ENCODE measurements at regions not wholly inside any gene's neighbourhood (a gene's known extent, or its start where the extent isn't known, plus 50 kb on each side); places are given as distances from the start of the nearest gene placed in this dataset.

GRCh38 chr10:90174531-90174930 is 473.1 kb downstream of the KIF20B start:
- Histone ChIP-seq H3K27me3 (ENCODE audit: control insufficient read depth in 3 of 3, insufficient read depth in 3 of 3, low read length in 2 of 3) (no peaks in the 10 kb centered on the region), H3K4me1 (ENCODE audit: control insufficient read depth in 5 of 5, insufficient read depth in 5 of 5, low read length in 5 of 5) (peaks cover 0 to 18% (median 0%) of the 10 kb centered on the region in 5 donors), H3K9ac (ENCODE audit: insufficient read depth in 1 of 2, low read length in 2 of 2) (no peak overlapping the region), H3K27ac (ENCODE audit: low read depth in 1 of 2, low read length in 1 of 2) (no peak overlapping the region), H3K36me3 (ENCODE audit: control insufficient read depth in 4 of 4, insufficient read depth in 4 of 4, low read length in 4 of 4) (no peaks in the 10 kb centered on the region), H3K9me3 (ENCODE audit: control insufficient read depth in 4 of 4, insufficient read depth in 3 of 4, low read length in 3 of 4) (peaks cover 0 to 2% (median under 1%) of the 10 kb centered on the region in 4 donors), H3K4me3 (no peak overlapping the region)
- ATAC-seq (ENCODE audit: insufficient read depth, low FRiP score) (no peak), DNase-seq (peak in 1 of 3 donors; percentile 44)
- 78 to 86% methylated on average over 3 of the region's 3 CpGs for WGBS, 2 donors
- no peak for TF ChIP-seq CTCF (IDR thresholded peaks at IDR 0.05; ENCODE audit: control extremely low read depth, extremely low read depth)

- Histone ChIP-seq H3K36me3 (ENCODE audit: control insufficient read depth in 4 of 4, insufficient read depth in 4 of 4, low read length in 4 of 4) (no peaks in the 10 kb centered on the region), H3K9ac (ENCODE audit: insufficient read depth in 1 of 2, low read length in 2 of 2) (no peak overlapping the region), H3K4me1 (ENCODE audit: control insufficient read depth in 5 of 5, insufficient read depth in 5 of 5, low read length in 5 of 5) (peaks cover 0 to 18% (median 0%) of the 10 kb centered on the region in 5 donors), H3K27me3 (ENCODE audit: control insufficient read depth in 3 of 3, insufficient read depth in 3 of 3, low read length in 2 of 3) (no peaks in the 10 kb centered on the region), H3K9me3 (ENCODE audit: control insufficient read depth in 4 of 4, insufficient read depth in 3 of 4, low read length in 3 of 4) (peaks cover 0 to 2% (median under 1%) of the 10 kb centered on the region in 4 donors), H3K27ac (ENCODE audit: low read depth in 1 of 2, low read length in 1 of 2) (no peak overlapping the region), H3K4me3 (no peak overlapping the region)
- ATAC-seq (ENCODE audit: insufficient read depth, low FRiP score): no peak
- WGBS, 2 donors: 82 to 84% methylated on average over 7 of the region's 7 CpGs
- peak; percentile 54 to 88 (median 65) for DNase-seq
- no peak for TF ChIP-seq CTCF (IDR thresholded peaks at IDR 0.05; ENCODE audit: control extremely low read depth, extremely low read depth)
Observed at GRCh38 chr10:90175161-90175681, 473.8 kb downstream of the KIF20B start.

- ATAC-seq (ENCODE audit: insufficient read depth, low FRiP score) (peak; percentile 34), DNase-seq (no peak)
- no peaks in the 10 kb centered on the region for H3K9me3 ChIP-seq (ENCODE audit: control insufficient read depth in 4 of 4, insufficient read depth in 3 of 4, low read length in 3 of 4)
- no peak overlapping the region for H3K9ac ChIP-seq (ENCODE audit: insufficient read depth in 1 of 2, low read length in 2 of 2)
- H3K27me3 ChIP-seq (ENCODE audit: control insufficient read depth in 3 of 3, insufficient read depth in 3 of 3, low read length in 2 of 3): no peaks in the 10 kb centered on the region
- WGBS, 2 donors: 78 to 82% methylated on average over 5 of the region's 5 CpGs
- peaks cover 0 to 7% (median 0%) of the 10 kb centered on the region in 5 donors for H3K4me1 ChIP-seq (ENCODE audit: control insufficient read depth in 5 of 5, insufficient read depth in 5 of 5, low read length in 5 of 5)
- no peaks in the 10 kb centered on the region for H3K36me3 ChIP-seq (ENCODE audit: control insufficient read depth in 4 of 4, insufficient read depth in 4 of 4, low read length in 4 of 4)
- TF ChIP-seq CTCF (IDR thresholded peaks at IDR 0.05; ENCODE audit: control extremely low read depth, extremely low read depth): no peak
- H3K27ac ChIP-seq (ENCODE audit: low read depth in 1 of 2, low read length in 1 of 2): no peak overlapping the region
- H3K4me3 ChIP-seq: no peak overlapping the region
Observed at GRCh38 chr10:90179696-90180407, 478.5 kb downstream of the KIF20B start.
